ENCODE measurements at regions not wholly inside any gene's neighbourhood (a gene's known extent, or its start where the extent isn't known, plus 50 kb on each side); places are given as distances from the start of the nearest gene placed in this dataset.
"Not testable (repeated sequence)": the region's sequence is repeated elsewhere in the genome, so short reads cannot be mapped to it uniquely, and the experiment has no call there.

GRCh38 chr9:28984016-28984415 lies 1410.7 kb upstream of the C9orf72 start:
- DNase-seq (ENCODE audit: low read depth in 3 of 3) = no peak

- DNase-seq (ENCODE audit: low read depth in 3 of 3) = not testable (repeated sequence)
Measured at GRCh38 chr9:28990009-28990408, 1416.7 kb upstream of the C9orf72 start.

GRCh38 chr9:28999057-28999456 lies 1425.8 kb upstream of the C9orf72 start:
- no peak for DNase-seq (ENCODE audit: low read depth in 3 of 3)

- no peak for DNase-seq (ENCODE audit: low read depth in 3 of 3)
Measured at GRCh38 chr9:28999806-29000205, 1426.5 kb upstream of the C9orf72 start.

GRCh38 chr9:29001006-29001405 lies 1427.7 kb upstream of the C9orf72 start:
- no peak for DNase-seq (ENCODE audit: low read depth in 3 of 3)

- DNase-seq (ENCODE audit: low read depth in 3 of 3) = no peak
Measured at GRCh38 chr9:29004988-29005387, 1431.7 kb upstream of the C9orf72 start.

GRCh38 chr9:29006628-29007027 lies 1433.3 kb upstream of the C9orf72 start:
- DNase-seq (ENCODE audit: low read depth in 3 of 3) = no peak

GRCh38 chr9:29012911-29013310 lies 1439.6 kb upstream of the C9orf72 start:
- DNase-seq (ENCODE audit: low read depth in 3 of 3) = no peak

- no peak for DNase-seq (ENCODE audit: low read depth in 3 of 3)
Measured at GRCh38 chr9:29021632-29022031, 1448.4 kb upstream of the C9orf72 start.

GRCh38 chr9:29038332-29038731 lies 1465.1 kb upstream of the C9orf72 start:
- DNase-seq (ENCODE audit: low read depth in 3 of 3) = no peak

- no peak for DNase-seq (ENCODE audit: low read depth in 3 of 3)
Measured at GRCh38 chr9:29039258-29039657, 1466.0 kb upstream of the C9orf72 start.

- no peak for DNase-seq (ENCODE audit: low read depth in 3 of 3)
Measured at GRCh38 chr9:29043072-29043471, 1469.8 kb upstream of the C9orf72 start.

GRCh38 chr9:29044959-29045358 lies 1471.7 kb upstream of the C9orf72 start:
- DNase-seq (ENCODE audit: low read depth in 3 of 3) = no peak

GRCh38 chr9:29060041-29060440 lies 1486.8 kb upstream of the C9orf72 start:
- DNase-seq (ENCODE audit: low read depth in 3 of 3) = no peak

GRCh38 chr9:29062446-29062845 lies 1489.2 kb upstream of the C9orf72 start:
- no peak for DNase-seq (ENCODE audit: low read depth in 3 of 3)

GRCh38 chr9:29063031-29063430 lies 1489.8 kb upstream of the C9orf72 start:
- no peak for DNase-seq (ENCODE audit: low read depth in 3 of 3)

GRCh38 chr9:29066141-29066640 lies 1492.9 kb upstream of the C9orf72 start:
- no peak for DNase-seq (ENCODE audit: low read depth in 3 of 3)

GRCh38 chr9:29068461-29068860 lies 1495.2 kb upstream of the C9orf72 start:
- no peak for DNase-seq (ENCODE audit: low read depth in 3 of 3)

GRCh38 chr9:29069376-29069775 lies 1496.1 kb upstream of the C9orf72 start:
- no peak for DNase-seq (ENCODE audit: low read depth in 3 of 3)

GRCh38 chr9:29078063-29078666 lies 1504.9 kb upstream of the C9orf72 start:
- no peak for DNase-seq (ENCODE audit: low read depth in 3 of 3)

GRCh38 chr9:29100762-29101161 lies 1527.5 kb upstream of the C9orf72 start:
- DNase-seq (ENCODE audit: low read depth in 3 of 3) = no peak

GRCh38 chr9:29104166-29104565 lies 1530.9 kb upstream of the C9orf72 start:
- DNase-seq (ENCODE audit: low read depth in 3 of 3) = not testable (repeated sequence)

- no peak for DNase-seq (ENCODE audit: low read depth in 3 of 3)
Measured at GRCh38 chr9:29118555-29118954, 1545.3 kb upstream of the C9orf72 start.

- DNase-seq (ENCODE audit: low read depth in 3 of 3) = no peak
Measured at GRCh38 chr9:29126783-29127182, 1553.5 kb upstream of the C9orf72 start.

All from stimulated activated CD4-positive, alpha-beta T cell treated with anti-CD3 and anti-CD28 coated beads, TNF-alpha, amount 100 ng/mL, for 24 hours (primary cell).